Brain microvascular endothelial cell (primary cell): ENCODE measurements at regions not wholly inside any gene's neighbourhood (a gene's known extent, or its start where the extent isn't known, plus 50 kb on each side); places are given as distances from the start of the nearest gene placed in this dataset.
A peak's percentile ranks its signal among the peaks of the same experiment; 100 is the strongest.

Source experiments
- DNase-seq: peaks from one replicate; pipeline ENCODE4 v3.0.0-alpha.2; 2020
- H3K27ac ChIP-seq: fragments of 250-450 bp; sonication (Bioruptor Pico); 2 replicates; pipeline ENCODE4 v1.5.1; 2020; ENCODE audit warnings: mild to moderate bottlenecking, moderate library complexity
- H3K27me3 ChIP-seq: fragments of 250-450 bp; sonication (Bioruptor Pico); replicated peaks from 2 replicates; pipeline ENCODE4 v1.5.1; 2020; ENCODE audit warnings: mild to moderate bottlenecking
- H3K36me3 ChIP-seq: fragments of 250-450 bp; sonication (Bioruptor Pico); replicated peaks from 2 replicates; pipeline ENCODE4 v1.5.1; 2020; ENCODE audit warnings: mild to moderate bottlenecking
- H3K4me3 ChIP-seq: 2 replicates; pipeline ENCODE4 v1.5.1; 2011; ENCODE audit warnings: low read depth, mild to moderate bottlenecking, control low read depth, low read length, moderate library complexity
- in situ Hi-C: cut with HindIII; loops from 2 replicates; pipeline ENCODE4 v1.10.0; 2017; ENCODE audit warnings: low sequenced_read_pairs, low pct_ligation_motif_present
- TF ChIP-seq, protein P1 (sequence below): IDR thresholded peaks from 2 replicates; pipeline ENCODE4 v1.5.1; 2011; ENCODE audit warnings: low read depth, mild to moderate bottlenecking, moderate library complexity, low read length, control low read depth, inconsistent platforms; ENCODE audit errors: missing control alignments

DNA sequence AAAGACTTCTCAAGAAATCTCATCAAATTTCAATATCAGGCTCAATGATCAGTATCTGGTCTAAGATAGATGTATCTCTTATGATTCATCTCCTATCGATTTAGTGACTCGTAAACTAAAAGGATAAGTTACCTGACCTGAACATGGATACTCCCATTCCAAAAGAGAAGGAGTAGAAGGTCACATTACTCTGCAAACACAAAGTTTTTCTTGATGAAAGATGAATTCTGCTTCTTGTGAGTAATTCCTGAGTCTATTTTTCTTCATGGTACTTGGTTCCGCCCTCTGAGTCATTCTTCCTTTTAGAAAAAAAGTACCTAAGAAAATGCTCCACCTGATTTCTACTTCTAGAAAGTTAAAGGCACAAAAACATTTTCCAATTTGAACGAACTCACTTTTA, 223.1 kb upstream of the SLIT2 start:
- TF ChIP-seq, protein P1, sequence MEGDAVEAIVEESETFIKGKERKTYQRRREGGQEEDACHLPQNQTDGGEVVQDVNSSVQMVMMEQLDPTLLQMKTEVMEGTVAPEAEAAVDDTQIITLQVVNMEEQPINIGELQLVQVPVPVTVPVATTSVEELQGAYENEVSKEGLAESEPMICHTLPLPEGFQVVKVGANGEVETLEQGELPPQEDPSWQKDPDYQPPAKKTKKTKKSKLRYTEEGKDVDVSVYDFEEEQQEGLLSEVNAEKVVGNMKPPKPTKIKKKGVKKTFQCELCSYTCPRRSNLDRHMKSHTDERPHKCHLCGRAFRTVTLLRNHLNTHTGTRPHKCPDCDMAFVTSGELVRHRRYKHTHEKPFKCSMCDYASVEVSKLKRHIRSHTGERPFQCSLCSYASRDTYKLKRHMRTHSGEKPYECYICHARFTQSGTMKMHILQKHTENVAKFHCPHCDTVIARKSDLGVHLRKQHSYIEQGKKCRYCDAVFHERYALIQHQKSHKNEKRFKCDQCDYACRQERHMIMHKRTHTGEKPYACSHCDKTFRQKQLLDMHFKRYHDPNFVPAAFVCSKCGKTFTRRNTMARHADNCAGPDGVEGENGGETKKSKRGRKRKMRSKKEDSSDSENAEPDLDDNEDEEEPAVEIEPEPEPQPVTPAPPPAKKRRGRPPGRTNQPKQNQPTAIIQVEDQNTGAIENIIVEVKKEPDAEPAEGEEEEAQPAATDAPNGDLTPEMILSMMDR = no peak
- Histone ChIP-seq H3K36me3 (no peaks in the 10 kb centered on the region), H3K27ac (no peak overlapping the region), H3K27me3 (no peaks in the 10 kb centered on the region), H3K4me3 (no peak overlapping the region)
- DNase-seq = peak; percentile 18
- in situ Hi-C loops = no loop called here

GRCh38 chr4:20026456-20026855, 225.2 kb upstream of the SLIT2 start:
- no peak overlapping the region for H3K27ac ChIP-seq
- in situ Hi-C loops = no loop called here
- H3K27me3 ChIP-seq = no peaks in the 10 kb centered on the region
- TF ChIP-seq, protein P1 = no peak
- peak; percentile 28 for DNase-seq
- no peaks in the 10 kb centered on the region for H3K36me3 ChIP-seq
- no peak overlapping the region for H3K4me3 ChIP-seq

DNA sequence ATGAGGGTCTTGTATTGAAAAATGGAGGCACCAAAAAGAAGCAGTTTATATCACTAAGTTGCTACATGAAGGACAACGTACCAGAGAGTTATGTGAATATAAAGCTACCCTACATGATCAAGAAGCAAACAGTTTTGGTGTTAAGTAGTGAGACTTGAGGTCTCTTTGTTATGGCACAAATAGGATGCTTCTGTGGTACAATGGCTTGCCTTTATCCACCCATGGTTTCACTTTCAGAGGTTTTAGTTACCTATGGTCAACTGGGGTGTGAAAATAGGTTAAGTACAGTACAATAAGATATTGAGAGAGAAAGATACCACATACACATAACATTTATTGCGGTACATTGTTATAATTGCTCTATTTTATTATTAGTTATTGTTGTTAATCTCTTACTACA, 229.2 kb upstream of the SLIT2 start:
- Histone ChIP-seq H3K27ac (no peak overlapping the region), H3K36me3 (no peaks in the 10 kb centered on the region), H3K4me3 (no peak overlapping the region), H3K27me3 (no peaks in the 10 kb centered on the region)
- in situ Hi-C loops = no loop called here
- no peak for DNase-seq
- TF ChIP-seq, protein P1 = no peak

DNA sequence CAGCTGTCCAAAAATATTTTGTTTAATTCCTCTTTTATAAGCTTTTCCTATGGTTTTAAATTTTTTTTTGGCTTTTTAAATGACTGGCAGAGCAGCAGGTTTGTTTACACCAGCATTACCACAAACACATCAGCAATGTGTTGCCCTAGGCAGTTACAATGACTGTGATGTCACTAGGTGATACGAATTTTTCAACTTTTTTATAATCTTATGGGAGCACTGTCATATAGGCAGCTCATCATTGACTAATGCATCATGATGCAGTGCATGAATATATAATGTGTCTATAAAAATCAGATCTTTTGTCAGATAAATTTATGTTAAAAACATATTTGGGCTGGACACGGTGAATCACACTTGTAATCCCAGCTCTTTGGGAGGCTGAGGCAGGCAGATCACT, 231.6 kb upstream of the SLIT2 start:
- no peak overlapping the region for H3K27ac ChIP-seq
- no peak overlapping the region for H3K4me3 ChIP-seq
- DNase-seq = no peak
- TF ChIP-seq, protein P1 = no peak
- H3K36me3 ChIP-seq = no peaks in the 10 kb centered on the region
- in situ Hi-C loops = no loop called here
- no peaks in the 10 kb centered on the region for H3K27me3 ChIP-seq

DNA sequence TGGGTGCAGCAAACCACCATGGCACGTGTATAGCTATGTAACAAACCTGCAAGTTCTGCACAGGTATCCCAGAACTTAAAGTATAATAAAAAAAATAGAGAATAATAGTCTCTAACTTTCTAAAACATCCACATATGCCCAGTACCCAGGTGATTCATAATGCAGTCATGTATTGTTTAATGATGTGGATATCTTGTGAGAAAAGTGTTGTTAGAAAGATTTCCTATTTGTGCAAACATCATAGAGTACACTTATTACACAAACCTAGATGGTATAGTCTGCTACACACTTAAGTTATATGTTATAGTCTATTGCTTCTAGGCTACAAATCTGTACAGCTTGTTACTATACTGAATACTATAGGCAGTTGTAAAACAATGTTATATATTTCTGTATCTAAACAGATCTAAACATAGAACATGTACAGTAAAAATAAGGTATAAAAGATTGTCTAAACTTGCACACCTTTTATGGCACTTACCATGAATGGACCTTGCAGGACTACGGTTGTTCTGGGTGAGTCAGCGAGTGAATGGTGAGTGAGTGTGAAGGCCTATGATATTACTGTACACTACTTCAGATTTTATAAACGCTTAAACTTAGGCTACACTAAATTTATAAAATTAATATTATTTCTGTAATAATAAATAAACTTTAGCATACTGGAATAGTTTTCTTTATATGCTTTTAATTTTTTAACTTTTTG, 232.2 kb upstream of the SLIT2 start:
- Histone ChIP-seq H3K36me3 (no peaks in the 10 kb centered on the region), H3K27me3 (no peaks in the 10 kb centered on the region), H3K27ac (no peak overlapping the region), H3K4me3 (no peak overlapping the region)
- in situ Hi-C loops = no loop called here
- TF ChIP-seq, protein P1 = no peak
- DNase-seq = peak; percentile 21

DNA sequence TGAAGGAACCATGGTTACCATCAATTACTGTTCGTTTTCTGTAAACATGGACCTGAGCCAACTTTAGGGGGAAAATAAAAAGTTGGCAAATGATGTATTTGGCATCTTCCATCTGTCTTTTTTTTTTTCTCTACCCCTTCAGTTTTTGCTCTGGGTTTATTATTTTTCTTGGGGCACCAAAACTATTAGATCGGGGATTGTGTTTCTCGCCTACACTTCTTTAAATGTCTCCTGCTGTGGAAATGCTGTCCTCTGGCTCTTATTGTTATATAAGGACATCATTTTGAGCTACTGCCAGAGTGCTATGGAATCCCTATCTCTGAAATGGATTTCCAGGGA, 234.0 kb upstream of the SLIT2 start:
- in situ Hi-C loops = no loop called here
- H3K4me3 ChIP-seq = no peak overlapping the region
- TF ChIP-seq, protein P1 = no peak
- DNase-seq = no peak
- H3K27me3 ChIP-seq = no peaks in the 10 kb centered on the region
- H3K36me3 ChIP-seq = no peaks in the 10 kb centered on the region
- H3K27ac ChIP-seq = no peak overlapping the region
